22Rv1 (cell line): ENCODE measurements at regions not wholly inside any gene's neighbourhood (a gene's known extent, or its start where the extent isn't known, plus 50 kb on each side); places are given as distances from the start of the nearest gene placed in this dataset.

Source experiments
- H3K27ac ChIP-seq: fragments of 450-650 bp; 2 replicates; pipeline ENCODE4 v1.5.1; 2017
- CTCF ChIP-seq: fragments of 450-650 bp; IDR thresholded peaks from 2 replicates; pipeline ENCODE4 v1.5.1; 2017; ENCODE audit warnings: mild to moderate bottlenecking
- ZFX ChIP-seq: fragments of 450-650 bp; IDR thresholded peaks from 2 replicates; pipeline ENCODE4 v1.6.1; 2017; ENCODE audit warnings: antibody characterized with exemption, borderline replicate concordance

- H3K27ac ChIP-seq = no peak overlapping the region
- no peak for TF ChIP-seq ZFX
- no peak for TF ChIP-seq CTCF
Measured at GRCh38 chr4:24405926-24406325, 178.4 kb downstream of the DHX15 start.

DNA sequence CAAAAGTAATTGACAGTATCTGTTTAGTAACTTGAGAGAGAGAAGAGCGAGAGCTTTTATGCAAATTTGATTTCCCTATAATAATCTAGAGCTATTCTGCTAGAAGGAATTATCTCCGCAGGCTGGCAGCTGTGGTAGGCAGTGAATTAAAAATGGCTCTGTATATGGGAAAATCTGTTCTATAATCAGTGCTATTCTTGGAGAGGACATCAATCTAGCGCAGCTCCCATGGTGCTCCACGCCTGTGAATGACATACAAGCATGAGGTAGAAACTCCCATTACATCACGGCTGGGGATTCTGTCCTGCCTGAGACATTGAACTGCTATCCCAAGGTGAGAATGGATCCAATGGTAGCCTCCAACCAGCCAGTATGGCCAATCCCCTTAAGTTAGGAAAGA, 179.0 kb downstream of the DHX15 start:
- H3K27ac ChIP-seq = no peak overlapping the region
- TF ChIP-seq CTCF (no peak), ZFX (no peak)

DNA sequence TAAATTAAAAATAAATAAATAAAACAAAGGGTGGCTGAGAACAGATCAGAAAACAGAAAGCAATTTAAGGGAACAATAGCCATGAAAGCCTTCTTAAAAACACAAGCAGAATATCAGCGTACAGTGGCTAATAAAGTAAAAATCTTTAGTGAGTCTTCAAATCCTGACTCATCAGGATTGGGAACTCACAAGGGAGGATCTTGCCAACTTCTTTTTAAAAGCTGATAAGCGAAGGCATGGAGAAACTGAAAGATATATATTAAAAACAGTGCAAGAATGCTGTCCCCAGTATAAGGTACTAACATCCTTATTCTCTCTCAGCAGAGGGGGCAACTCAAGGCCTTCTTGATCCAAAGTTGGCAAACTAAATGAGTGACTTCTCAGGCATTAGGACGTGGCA, 180.1 kb downstream of the DHX15 start:
- no peak overlapping the region for H3K27ac ChIP-seq
- TF ChIP-seq CTCF = no peak

DNA sequence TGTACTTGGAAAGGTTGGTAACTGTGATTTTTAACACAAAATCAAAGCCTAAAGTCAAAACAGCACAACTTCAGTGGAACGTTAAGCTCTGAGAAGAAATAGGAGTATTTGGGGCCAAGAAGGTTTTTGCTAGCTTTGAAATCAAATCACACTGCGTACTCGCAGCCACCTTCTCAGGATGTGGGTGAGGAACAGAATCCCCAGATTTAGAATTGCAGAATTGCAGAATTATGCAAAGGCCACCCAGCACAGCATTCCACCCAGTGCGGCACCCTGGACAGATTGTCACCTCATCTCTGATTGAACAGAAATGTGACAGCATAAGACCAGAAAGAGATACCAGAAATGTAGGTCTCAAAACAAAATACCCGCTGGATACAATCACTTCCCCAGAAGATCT, 181.1 kb downstream of the DHX15 start:
- H3K27ac ChIP-seq = no peak overlapping the region
- TF ChIP-seq CTCF (no peak), ZFX (no peak)

GRCh38 chr4:24400537-24400936, 183.8 kb downstream of the DHX15 start:
- no peak overlapping the region for H3K27ac ChIP-seq
- no peak for TF ChIP-seq ZFX
- TF ChIP-seq CTCF = no peak

DNA sequence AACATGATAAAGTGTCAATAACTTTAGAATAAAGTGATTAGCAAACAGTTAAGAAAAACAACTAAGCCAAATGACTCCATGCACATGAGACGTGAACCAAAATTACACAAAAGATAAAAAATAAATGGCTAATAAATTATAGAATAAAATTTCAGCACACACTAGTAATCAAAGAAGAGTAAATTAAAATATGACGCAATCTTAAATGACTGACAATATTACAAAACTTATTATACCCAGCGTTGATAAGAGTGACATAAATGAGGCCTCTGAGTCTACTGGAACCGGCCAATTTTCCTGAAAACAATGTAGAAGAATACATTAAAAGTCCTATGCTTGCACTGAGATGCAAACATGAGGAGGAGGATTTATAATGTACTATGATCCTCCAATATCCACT, 187.4 kb downstream of the DHX15 start:
- no peak overlapping the region for H3K27ac ChIP-seq
- TF ChIP-seq CTCF (no peak), ZFX (no peak)

- TF ChIP-seq CTCF (no peak; the same call in 1 of the 2 replicates), ZFX (no peak)
- H3K27ac ChIP-seq = no peak overlapping the region
Measured at GRCh38 chr4:24395937-24396336, 188.4 kb downstream of the DHX15 start.
